ENCODE measurements at regions not wholly inside any gene's neighbourhood (a gene's known extent, or its start where the extent isn't known, plus 50 kb on each side); places are given as distances from the start of the nearest gene placed in this dataset.

- in situ Hi-C loops (cut with HindIII; ENCODE audit: low sequenced_read_pairs): no loop called here
Measured at GRCh38 chr1:219283541-219283940, 109.9 kb downstream of the LYPLAL1 start.

GRCh38 chr1:219281831-219282230 is 108.2 kb downstream of the LYPLAL1 start:
- in situ Hi-C loops (cut with HindIII; ENCODE audit: low sequenced_read_pairs): no loop called here

- in situ Hi-C loops (cut with HindIII; ENCODE audit: low sequenced_read_pairs): loop anchor here (10.0 kb wide), 1 partner anchor 954 kb away; no protein-coding TSS in a partner anchor
Measured at GRCh38 chr1:219279017-219279770, 105.5 kb downstream of the LYPLAL1 start.

- in situ Hi-C loops (cut with HindIII; ENCODE audit: low sequenced_read_pairs): loop anchor here (10.0 kb wide), 1 partner anchor 953 kb away; no protein-coding TSS in a partner anchor
Measured at GRCh38 chr1:219278288-219278687, 104.6 kb downstream of the LYPLAL1 start.

- in situ Hi-C loops (cut with HindIII; ENCODE audit: low sequenced_read_pairs): loop anchor here (10.0 kb wide), 1 partner anchor 953 kb away; no protein-coding TSS in a partner anchor
Measured at GRCh38 chr1:219277304-219278105, 103.8 kb downstream of the LYPLAL1 start.

- in situ Hi-C loops (cut with HindIII; ENCODE audit: low sequenced_read_pairs): loop anchor here (10.0 kb wide), 1 partner anchor 951 kb away; no protein-coding TSS in a partner anchor
Measured at GRCh38 chr1:219276049-219276738, 102.5 kb downstream of the LYPLAL1 start.

- in situ Hi-C loops (cut with HindIII; ENCODE audit: low sequenced_read_pairs): loop anchor here (10.0 kb wide), 1 partner anchor 948 kb away; no protein-coding TSS in a partner anchor
Measured at GRCh38 chr1:219273088-219273686, 99.5 kb downstream of the LYPLAL1 start.

- in situ Hi-C loops (cut with HindIII; ENCODE audit: low sequenced_read_pairs): loop anchor here (10.0 kb wide), 1 partner anchor 947 kb away; no protein-coding TSS in a partner anchor
Measured at GRCh38 chr1:219271818-219272535, 98.3 kb downstream of the LYPLAL1 start.

- in situ Hi-C loops (cut with HindIII; ENCODE audit: low sequenced_read_pairs): no loop called here
Measured at GRCh38 chr1:219269171-219269570, 95.5 kb downstream of the LYPLAL1 start.

- in situ Hi-C loops (cut with HindIII; ENCODE audit: low sequenced_read_pairs): no loop called here
Measured at GRCh38 chr1:219266524-219266923, 92.8 kb downstream of the LYPLAL1 start.

- in situ Hi-C loops (cut with HindIII; ENCODE audit: low sequenced_read_pairs): no loop called here
Measured at GRCh38 chr1:219265026-219265515, 91.4 kb downstream of the LYPLAL1 start.

GRCh38 chr1:219264561-219264960 is 90.9 kb downstream of the LYPLAL1 start:
- in situ Hi-C loops (cut with HindIII; ENCODE audit: low sequenced_read_pairs): no loop called here

Data from endothelial cell of hepatic sinusoid (primary cell).